Loucy (cell line): ENCODE measurements at regions not wholly inside any gene's neighbourhood (a gene's known extent, or its start where the extent isn't known, plus 50 kb on each side); places are given as distances from the start of the nearest gene placed in this dataset.

Source experiments
- EZH2phosphoT487 ChIP-seq: fragments of 200-600 bp; IDR thresholded peaks from 2 replicates; pipeline ENCODE4 v1.6.1; 2018; ENCODE audit warnings: antibody characterized with exemption, mild to moderate bottlenecking, moderate library complexity, borderline replicate concordance
- TF ChIP-seq, protein P1 (sequence below): fragments of 200-600 bp; sonication (generic); conservative IDR thresholded peaks from 2 replicates; pipeline ENCODE4 v1.5.1; 2014; ENCODE audit warnings: mild to moderate bottlenecking, antibody characterized with exemption, low read length

DNA sequence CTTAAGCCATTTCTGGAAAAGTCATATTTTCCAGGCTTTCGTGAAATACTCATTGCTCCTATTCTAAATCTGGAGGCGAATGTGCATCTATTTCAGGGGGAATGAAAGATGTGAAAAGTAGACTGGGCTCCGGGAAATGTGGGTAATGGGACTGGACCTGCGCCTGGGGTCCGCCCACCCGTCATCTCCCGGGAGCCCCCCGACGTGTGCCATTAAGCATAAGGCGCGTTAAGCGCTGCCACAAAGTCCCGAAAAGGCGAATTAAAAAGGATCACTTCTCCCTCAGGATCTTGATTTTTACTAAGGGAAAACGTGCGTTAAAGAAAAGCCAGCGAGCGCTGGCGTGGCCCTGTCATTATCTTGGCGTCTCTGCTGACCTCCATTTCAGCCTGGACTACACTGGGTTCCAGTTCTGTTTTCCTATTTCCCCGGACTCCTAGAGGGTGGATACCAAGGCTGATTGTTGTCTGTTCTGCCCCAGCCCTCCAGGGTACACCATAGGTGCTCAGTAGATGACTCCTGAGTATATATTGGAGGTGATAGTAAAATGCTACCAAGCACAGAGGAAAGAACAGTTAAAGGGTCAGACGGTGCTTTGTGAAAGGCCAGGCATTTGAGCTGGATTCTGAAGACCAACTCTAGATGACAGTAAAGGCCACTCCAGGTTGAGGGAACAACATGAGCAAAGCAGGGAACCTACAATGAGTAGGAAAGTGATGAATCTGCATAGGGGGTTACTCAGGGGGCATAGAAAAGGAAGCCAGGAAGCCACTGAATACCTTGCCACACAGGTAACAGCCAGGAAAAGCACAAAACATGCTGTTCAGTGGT, 89.2 kb upstream of the ARID1B start:
- TF ChIP-seq, protein P1, sequence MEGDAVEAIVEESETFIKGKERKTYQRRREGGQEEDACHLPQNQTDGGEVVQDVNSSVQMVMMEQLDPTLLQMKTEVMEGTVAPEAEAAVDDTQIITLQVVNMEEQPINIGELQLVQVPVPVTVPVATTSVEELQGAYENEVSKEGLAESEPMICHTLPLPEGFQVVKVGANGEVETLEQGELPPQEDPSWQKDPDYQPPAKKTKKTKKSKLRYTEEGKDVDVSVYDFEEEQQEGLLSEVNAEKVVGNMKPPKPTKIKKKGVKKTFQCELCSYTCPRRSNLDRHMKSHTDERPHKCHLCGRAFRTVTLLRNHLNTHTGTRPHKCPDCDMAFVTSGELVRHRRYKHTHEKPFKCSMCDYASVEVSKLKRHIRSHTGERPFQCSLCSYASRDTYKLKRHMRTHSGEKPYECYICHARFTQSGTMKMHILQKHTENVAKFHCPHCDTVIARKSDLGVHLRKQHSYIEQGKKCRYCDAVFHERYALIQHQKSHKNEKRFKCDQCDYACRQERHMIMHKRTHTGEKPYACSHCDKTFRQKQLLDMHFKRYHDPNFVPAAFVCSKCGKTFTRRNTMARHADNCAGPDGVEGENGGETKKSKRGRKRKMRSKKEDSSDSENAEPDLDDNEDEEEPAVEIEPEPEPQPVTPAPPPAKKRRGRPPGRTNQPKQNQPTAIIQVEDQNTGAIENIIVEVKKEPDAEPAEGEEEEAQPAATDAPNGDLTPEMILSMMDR: no peak
- no peak for TF ChIP-seq EZH2phosphoT487
